ENCODE measurements at regions not wholly inside any gene's neighbourhood (a gene's known extent, or its start where the extent isn't known, plus 50 kb on each side); places are given as distances from the start of the nearest gene placed in this dataset.

- TF ChIP-seq CTCF (IDR thresholded peaks at IDR 0.05) = no peak
- no peak for TF ChIP-seq POLR2A (IDR thresholded peaks at IDR 0.05)
These were observed 908.1 kb upstream of the TMEM132C start for GRCh38 chr12:127358888-127359287.

All from heart left ventricle (tissue), 13 donors.